Ovary (tissue), 7 donors: ENCODE measurements at regions not wholly inside any gene's neighbourhood (a gene's known extent, or its start where the extent isn't known, plus 50 kb on each side); places are given as distances from the start of the nearest gene placed in this dataset.

Experiments used
- DNase-seq, 5 donors: peaks; one replicate each; pipeline ENCODE4 v3.0.0-alpha.2; 2019 to 2020
- H3K27ac ChIP-seq, 2 donors: fragments of 200-600 bp; one replicate each; pipeline versions ENCODE4 v1.5.1 to v1.8.0; 2019 to 2022
- H3K27me3 ChIP-seq: fragments of 200-600 bp; one replicate; pipeline ENCODE4 v1.8.0; 2022
- H3K36me3 ChIP-seq: fragments of 200-600 bp; sonication (generic); one replicate; pipeline ENCODE4 v1.5.1; 2019
- H3K4me1 ChIP-seq: one replicate; pipeline ENCODE4 v1.8.1; 2013; ENCODE audit warnings: mild to moderate bottlenecking, moderate library complexity; ENCODE audit not compliant: insufficient read depth
- H3K4me3 ChIP-seq: fragments of 200-600 bp; sonication (generic); one replicate; pipeline ENCODE4 v1.5.1; 2017
- H3K9me3 ChIP-seq, 2 donors: fragments of 200-600 bp in 1 of 2; sonication (generic) in 1 of 2; one replicate each; pipeline versions ENCODE4 v1.5.1 to v1.8.1; 2013 to 2019; ENCODE audit warnings: mild to moderate bottlenecking in 1 of 2, moderate library complexity in 1 of 2
- EP300 ChIP-seq: sonication (generic); formaldehyde crosslinking; IDR thresholded peaks from one replicate; pipeline ENCODE4 v1.6.1; 2017; ENCODE audit warnings: antibody characterized with exemption
- POLR2A ChIP-seq: fragments of 450-650 bp; IDR thresholded peaks from one replicate; pipeline ENCODE4 v1.6.1; 2017; ENCODE audit warnings: antibody characterized with exemption, mild to moderate bottlenecking, moderate library complexity
- WGBS, 3 donors: extraction: QIAGEN DNeasy Blood & Tissue Kit in 1 of 3; methylation state at CpG; one replicate each; pipeline versions ENCODE4 v1.1.5 to v1.1.7; 2013 to 2017; 5-methylcytosine and 5-hydroxymethylcytosine counted together
- intact Hi-C, 4 donors: fragments of 100-400 bp; cut with DNase I; formaldehyde crosslinking; loops; one replicate each; pipeline versions ENCODE4 v1.11.0 to v1.15.1; 2022 to 2023
- TF ChIP-seq, protein P1 (sequence below), 3 donors: fragments of 450-650 bp in 2 of 3; fragments of 200-600 bp in 1 of 3; IDR thresholded peaks; one replicate each; pipeline versions ENCODE4 v1.5.1 to v1.8.0; 2016 to 2022; ENCODE audit warnings: antibody characterized with exemption in 3 of 3, mild to moderate bottlenecking in 1 of 3
- donor health status: DM: no; HTN: no; CAD: no; lungs with moderate emphysema.
- donor health status: DM: no; HTN: no; CAD: no.
- donor health status: Bipolar disorder and iron deficiency.
- donor health status: DM: no; HTN: no; CAD: no.
- donor health status: DM: yes; HTN: yes; CAD: no.

DNA sequence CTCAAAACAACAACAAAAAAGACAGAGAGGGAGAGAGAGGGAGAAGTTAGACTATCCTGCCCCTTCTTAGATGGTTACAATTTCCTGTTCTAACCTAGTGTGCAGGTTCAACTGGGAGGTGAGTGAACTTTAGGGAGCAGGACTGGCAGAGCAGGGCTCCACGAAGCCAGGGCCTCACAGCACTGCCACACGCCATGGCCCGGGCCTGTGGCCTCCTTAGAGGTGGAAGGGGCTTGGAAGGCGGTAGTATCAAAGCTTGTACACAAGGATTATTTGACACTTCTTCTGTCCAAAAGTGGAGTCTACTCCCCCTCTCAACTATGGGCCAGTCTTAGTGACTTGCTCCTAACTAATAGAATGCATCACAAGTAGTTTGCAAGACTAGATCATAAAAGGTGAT lies 62.9 kb upstream of the TMEM72 start:
- TF ChIP-seq, protein P1, sequence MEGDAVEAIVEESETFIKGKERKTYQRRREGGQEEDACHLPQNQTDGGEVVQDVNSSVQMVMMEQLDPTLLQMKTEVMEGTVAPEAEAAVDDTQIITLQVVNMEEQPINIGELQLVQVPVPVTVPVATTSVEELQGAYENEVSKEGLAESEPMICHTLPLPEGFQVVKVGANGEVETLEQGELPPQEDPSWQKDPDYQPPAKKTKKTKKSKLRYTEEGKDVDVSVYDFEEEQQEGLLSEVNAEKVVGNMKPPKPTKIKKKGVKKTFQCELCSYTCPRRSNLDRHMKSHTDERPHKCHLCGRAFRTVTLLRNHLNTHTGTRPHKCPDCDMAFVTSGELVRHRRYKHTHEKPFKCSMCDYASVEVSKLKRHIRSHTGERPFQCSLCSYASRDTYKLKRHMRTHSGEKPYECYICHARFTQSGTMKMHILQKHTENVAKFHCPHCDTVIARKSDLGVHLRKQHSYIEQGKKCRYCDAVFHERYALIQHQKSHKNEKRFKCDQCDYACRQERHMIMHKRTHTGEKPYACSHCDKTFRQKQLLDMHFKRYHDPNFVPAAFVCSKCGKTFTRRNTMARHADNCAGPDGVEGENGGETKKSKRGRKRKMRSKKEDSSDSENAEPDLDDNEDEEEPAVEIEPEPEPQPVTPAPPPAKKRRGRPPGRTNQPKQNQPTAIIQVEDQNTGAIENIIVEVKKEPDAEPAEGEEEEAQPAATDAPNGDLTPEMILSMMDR (IDR thresholded peaks at IDR 0.05) = no peak
- no peak for TF ChIP-seq POLR2A
- TF ChIP-seq EP300 = no peak
- Histone ChIP-seq H3K9me3 (no peaks in the 10 kb centered on the region), H3K27me3 (no peaks in the 10 kb centered on the region), H3K36me3 (no peaks in the 10 kb centered on the region), H3K27ac (no peak overlapping the region), H3K4me3 (no peak overlapping the region), H3K4me1 (no peaks in the 10 kb centered on the region)
- intact Hi-C loops = no loop called here
- DNase-seq = no peak
- WGBS, 3 donors = 96 to 97% (median 96%) methylated on average over 4 of the region's 4 CpGs

DNA sequence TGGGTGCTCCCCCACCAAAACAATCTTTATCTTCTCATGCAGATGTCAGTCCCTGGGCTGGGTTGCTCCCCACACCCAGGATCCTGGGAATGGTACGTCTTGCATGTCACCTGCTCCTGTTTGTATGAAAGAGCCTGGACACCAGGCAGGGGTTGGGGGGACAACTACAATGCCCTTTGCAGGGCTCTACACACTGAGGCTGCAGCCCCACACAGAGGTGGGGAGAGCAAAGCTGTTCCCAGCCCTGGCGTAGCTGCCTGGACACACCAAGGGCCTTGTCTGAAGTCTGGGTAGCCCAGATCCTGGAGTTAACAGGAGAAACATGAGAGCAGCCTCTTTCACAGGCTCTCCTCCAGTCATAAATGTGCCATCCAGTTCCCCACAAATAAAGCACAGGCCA lies 61.2 kb upstream of the TMEM72 start:
- WGBS, 3 donors = 85 to 97% (median 95%) methylated on average over 2 of the region's 2 CpGs
- TF ChIP-seq POLR2A (no peak), EP300 (no peak)
- TF ChIP-seq, protein P1 (IDR thresholded peaks at IDR 0.05) = no peak
- intact Hi-C loops = loop anchor here in 2 of 4 donors (10.0 kb wide), 2 partner anchors 455 to 535 kb away; no protein-coding TSS in a partner anchor

DNA sequence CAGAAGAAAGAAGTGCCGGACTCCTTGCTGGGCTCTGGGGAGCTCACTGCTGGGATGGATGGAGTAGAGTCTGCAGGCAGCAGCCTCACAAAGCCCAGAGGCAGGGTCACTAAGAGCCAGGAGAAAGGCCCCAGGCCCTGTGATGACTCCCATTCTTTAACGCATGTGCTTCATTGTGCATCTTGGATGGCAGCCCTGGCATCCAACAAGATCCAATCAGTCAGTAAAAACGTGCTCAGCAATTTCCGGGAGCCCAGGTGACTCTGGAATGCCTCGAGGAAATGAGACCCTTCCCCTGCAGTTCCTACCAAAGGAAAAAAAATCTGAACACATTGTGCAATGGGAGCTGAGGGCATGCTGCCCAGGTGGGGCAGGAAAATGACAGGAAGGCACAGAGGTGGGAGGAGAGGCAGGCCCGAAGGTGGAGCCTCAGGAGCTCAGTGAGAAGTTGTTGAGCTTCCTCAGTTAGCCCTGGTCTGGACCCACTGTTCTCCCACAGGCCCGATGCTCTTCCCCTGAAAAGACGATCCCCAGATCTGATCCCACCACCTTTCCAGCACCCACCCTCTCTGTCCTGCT lies 60.7 kb upstream of the TMEM72 start:
- intact Hi-C loops = loop anchor here in 2 of 4 donors (10.0 kb wide), 2 partner anchors 456 to 536 kb away; no protein-coding TSS in a partner anchor
- H3K4me1 ChIP-seq = no peaks in the 10 kb centered on the region
- TF ChIP-seq POLR2A (no peak), EP300 (no peak)
- TF ChIP-seq, protein P1 (IDR thresholded peaks at IDR 0.05) = no peak
- H3K27me3 ChIP-seq = no peaks in the 10 kb centered on the region
- H3K9me3 ChIP-seq = no peaks in the 10 kb centered on the region
- DNase-seq = no peak
- no peaks in the 10 kb centered on the region for H3K36me3 ChIP-seq
- WGBS, 3 donors = 84 to 93% (median 88%) methylated on average over 8 of the region's 8 CpGs
- H3K27ac ChIP-seq = no peak overlapping the region
- H3K4me3 ChIP-seq = no peak overlapping the region

More for the DNA sequence above, 61.2 kb upstream of the TMEM72 start:
- Histone ChIP-seq H3K27me3 (no peaks in the 10 kb centered on the region), H3K36me3 (no peaks in the 10 kb centered on the region), H3K4me1 (no peaks in the 10 kb centered on the region), H3K4me3 (no peak overlapping the region), H3K9me3 (no peaks in the 10 kb centered on the region), H3K27ac (no peak overlapping the region)
- DNase-seq = no peak

DNA sequence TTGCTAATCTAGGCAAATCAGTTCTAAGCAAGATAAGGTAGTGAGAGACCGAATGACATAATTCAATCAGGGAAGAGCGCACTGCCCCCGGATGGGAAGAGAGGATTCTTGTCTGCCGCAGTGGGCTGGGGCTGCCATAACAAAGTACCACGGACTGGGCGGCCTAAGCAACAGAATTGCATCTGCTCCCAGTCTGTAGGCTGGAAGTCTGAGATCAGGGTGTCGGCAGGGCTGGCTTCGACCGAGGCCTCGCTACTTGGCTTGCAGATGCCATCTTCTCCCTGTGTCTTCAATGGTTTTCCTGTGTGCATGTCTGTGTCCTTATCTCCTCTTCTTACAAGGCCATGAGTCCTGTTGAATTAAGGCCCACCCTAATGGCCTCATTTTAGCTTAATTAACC lies 59.7 kb upstream of the TMEM72 start:
- Histone ChIP-seq H3K9me3 (no peaks in the 10 kb centered on the region), H3K27me3 (no peaks in the 10 kb centered on the region), H3K36me3 (no peaks in the 10 kb centered on the region), H3K27ac (no peak overlapping the region), H3K4me1 (no peaks in the 10 kb centered on the region), H3K4me3 (no peak overlapping the region)
- WGBS, 3 donors = 95 to 96% (median 96%) methylated on average over 10 of the region's 10 CpGs
- TF ChIP-seq, protein P1 (IDR thresholded peaks at IDR 0.05) = no peak
- TF ChIP-seq POLR2A (no peak), EP300 (no peak)
- intact Hi-C loops = loop anchor here in 2 of 4 donors (10.0 kb wide), 2 partner anchors 457 to 537 kb away; no protein-coding TSS in a partner anchor
- no peak for DNase-seq
